Keratinocyte (primary cell): ENCODE measurements at regions not wholly inside any gene's neighbourhood (a gene's known extent, or its start where the extent isn't known, plus 50 kb on each side); places are given as distances from the start of the nearest gene placed in this dataset.

ENCODE experiments used
- DNase-seq: peaks from one replicate; pipeline ENCODE4 v3.0.0-alpha.2; 2011; ENCODE audit warnings: low read depth, missing footprints, low spot score
- FAIRE-seq: peaks from 2 replicates; lab custom pipeline; 2011; peaks lifted over from hg19 to GRCh38; lab: Jason Lieb, UNC
- H2AFZ ChIP-seq: 2 replicates; pipeline ENCODE4 v1.6.0; 2012; ENCODE audit warnings: low read length, control low read depth, inconsistent platforms; ENCODE audit not compliant: control insufficient read depth
- H3K27ac ChIP-seq: 2 replicates; pipeline ENCODE4 v1.5.1; 2011; ENCODE audit warnings: low read length; ENCODE audit not compliant: control insufficient read depth, insufficient read depth
- H3K27me3 ChIP-seq: 3 replicates; pipeline ENCODE4 v1.6.0; 2011; ENCODE audit warnings: low read length; ENCODE audit not compliant: control insufficient read depth, insufficient read depth; ENCODE audit errors: extremely low read depth
- H3K36me3 ChIP-seq, 2 experiments: 2 replicates in 1 of 2; 3 replicates in 1 of 2; pipeline ENCODE4 v1.5.1; 2011; ENCODE audit warnings: low read length in 2 of 2, mild to moderate bottlenecking in 1 of 2; ENCODE audit not compliant: control insufficient read depth in 2 of 2, insufficient read depth in 2 of 2; ENCODE audit errors: extremely low read depth in 1 of 2
- H3K4me1 ChIP-seq: 3 replicates; pipeline ENCODE4 v1.5.1; 2011; ENCODE audit warnings: low read length; ENCODE audit not compliant: control insufficient read depth, insufficient read depth; ENCODE audit errors: extremely low read depth
- H3K4me2 ChIP-seq: 3 replicates; pipeline ENCODE4 v1.6.0; 2011; ENCODE audit warnings: low read depth, low read length; ENCODE audit not compliant: control insufficient read depth, insufficient read depth; ENCODE audit errors: extremely low read depth
- H3K4me3 ChIP-seq, 3 experiments: fragments of 200-600 bp in 1 of 3; sonication (generic) in 1 of 3; 2 replicates in 2 of 3; 3 replicates in 1 of 3; pipeline ENCODE4 v1.5.1; 2011 to 2016; ENCODE audit warnings: low read length in 3 of 3, mild to moderate bottlenecking in 3 of 3, control low read depth in 2 of 3, inconsistent platforms in 1 of 3, low read depth in 1 of 3, mixed read lengths in 1 of 3, mixed run types in 1 of 3, moderate library complexity in 1 of 3; ENCODE audit not compliant: control insufficient read depth in 2 of 3, insufficient read depth in 2 of 3; ENCODE audit errors: extremely low read depth in 1 of 3
- H3K79me2 ChIP-seq: 2 replicates; pipeline ENCODE4 v1.6.0; 2012; ENCODE audit warnings: low read length; ENCODE audit not compliant: control insufficient read depth, insufficient read depth
- H3K9ac ChIP-seq: 3 replicates; pipeline ENCODE4 v1.6.0; 2011; ENCODE audit warnings: low read length; ENCODE audit not compliant: control insufficient read depth, insufficient read depth; ENCODE audit errors: extremely low read depth
- H3K9me1 ChIP-seq: 3 replicates; pipeline ENCODE4 v1.6.0; 2011; ENCODE audit warnings: low read length; ENCODE audit not compliant: control insufficient read depth, insufficient read depth; ENCODE audit errors: extremely low read depth
- H3K9me3 ChIP-seq: 2 replicates; pipeline ENCODE4 v1.5.1; 2012; ENCODE audit warnings: low read depth, low read length; ENCODE audit not compliant: control insufficient read depth
- H4K20me1 ChIP-seq: 3 replicates; pipeline ENCODE4 v1.6.0; 2011; ENCODE audit warnings: low read length; ENCODE audit not compliant: control insufficient read depth, insufficient read depth; ENCODE audit errors: extremely low read depth
- CTCF ChIP-seq, 3 experiments: IDR thresholded peaks in 1 of 3; conservative IDR thresholded peaks in 1 of 3; optimal IDR thresholded peaks in 1 of 3; 2 replicates in 2 of 3; 3 replicates in 1 of 3; pipeline versions ENCODE3 to v1.5.1; 2011; ENCODE audit warnings: low read length in 3 of 3, mild to moderate bottlenecking in 3 of 3, moderate library complexity in 2 of 3, control low read depth in 1 of 3, inconsistent platforms in 1 of 3; ENCODE audit not compliant: insufficient read depth in 2 of 3; ENCODE audit errors: extremely low read depth in 1 of 3
- EZH2 ChIP-seq: IDR thresholded peaks from one replicate; pipeline ENCODE4 v1.6.1; 2012; ENCODE audit warnings: inconsistent platforms, mild to moderate bottlenecking, low read length, moderate library complexity
- dilution Hi-C: fragments of 300-500 bp; cut with MboI; formaldehyde crosslinking; loops from one replicate; pipeline ENCODE4 v1.7.0; 2020; ENCODE audit warnings: low sequenced_read_pairs; ENCODE audit not compliant: extremely low pct_ligation_motif_present

GRCh38 chr2:144156736-144157640, 362.9 kb downstream of the ZEB2 start:
- DNase-seq (no peak), FAIRE-seq (no peak)
- no peak overlapping the region for H3K4me2 ChIP-seq
- H3K4me3 ChIP-seq, result no peak overlapping the region
- H3K79me2 ChIP-seq, result no peaks in the 10 kb centered on the region
- H4K20me1 ChIP-seq, result no peaks in the 10 kb centered on the region
- H3K9ac ChIP-seq, result no peak overlapping the region
- no peak overlapping the region for H3K27ac ChIP-seq
- no peaks in the 10 kb centered on the region for H3K27me3 ChIP-seq
- dilution Hi-C loops, result no loop called here
- H3K9me3 ChIP-seq, result no peaks in the 10 kb centered on the region
- no peaks in the 10 kb centered on the region for H3K9me1 ChIP-seq
- no peak overlapping the region for H2AFZ ChIP-seq
- no peaks in the 10 kb centered on the region for H3K4me1 ChIP-seq
- TF ChIP-seq EZH2 (no peak), CTCF (optimal IDR thresholded peaks at IDR 0.05 in 1 of 3, IDR thresholded peaks at IDR 0.05 in 1 of 3, conservative IDR thresholded peaks at IDR 0.05 in 1 of 3; ENCODE audit: extremely low read depth in 1 of 3, insufficient read depth in 2 of 3, low read length in 3 of 3) (no peak)
- H3K36me3 ChIP-seq, result no peaks in the 10 kb centered on the region

GRCh38 chr2:144154205-144154604, 365.7 kb downstream of the ZEB2 start:
- dilution Hi-C loops, result no loop called here
- Histone ChIP-seq H3K4me2 (no peak overlapping the region), H3K36me3 (no peaks in the 10 kb centered on the region), H3K9ac (no peak overlapping the region), H3K27me3 (no peaks in the 10 kb centered on the region), H3K9me3 (no peaks in the 10 kb centered on the region), H3K27ac (no peak overlapping the region), H2AFZ (no peak overlapping the region), H3K9me1 (no peaks in the 10 kb centered on the region), H3K4me1 (no peaks in the 10 kb centered on the region), H4K20me1 (no peaks in the 10 kb centered on the region), H3K4me3 (no peak overlapping the region), H3K79me2 (no peaks in the 10 kb centered on the region)
- no peak for TF ChIP-seq EZH2
- no peak for TF ChIP-seq CTCF (optimal IDR thresholded peaks at IDR 0.05 in 1 of 3, IDR thresholded peaks at IDR 0.05 in 1 of 3, conservative IDR thresholded peaks at IDR 0.05 in 1 of 3; ENCODE audit: extremely low read depth in 1 of 3, insufficient read depth in 2 of 3, low read length in 3 of 3)
- FAIRE-seq, result no peak
- DNase-seq, result no peak
